GF-D8 (cell line): ENCODE measurements at regions not wholly inside any gene's neighbourhood (a gene's known extent, or its start where the extent isn't known, plus 50 kb on each side); places are given as distances from the start of the nearest gene placed in this dataset.
"Not testable (repeated sequence)": the region's sequence is repeated elsewhere in the genome, so short reads cannot be mapped to it uniquely, and the experiment has no call there.

Experiments
- DNase-seq: peaks from one replicate; lab custom pipeline; 2025; lab: John Stamatoyannopoulos, UW

DNA sequence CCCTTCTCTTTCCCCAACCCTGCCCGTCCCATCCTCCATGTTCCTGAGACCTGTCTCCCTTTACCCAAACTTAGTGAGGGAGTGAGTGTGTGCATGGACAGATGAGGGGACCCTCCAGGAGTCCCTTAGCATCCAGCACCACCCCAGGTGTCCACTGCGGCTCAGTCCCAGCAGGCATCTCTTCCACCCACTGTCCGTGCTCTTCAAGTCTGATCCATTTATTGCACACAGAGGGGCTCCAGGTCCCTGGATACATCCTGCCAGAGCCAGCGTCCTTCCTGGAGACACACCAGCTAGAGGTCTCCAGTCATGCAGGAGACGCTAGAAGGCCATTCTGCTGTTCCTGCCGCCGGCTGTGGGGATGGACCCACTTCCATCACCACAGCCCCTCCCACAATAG lies 239.2 kb downstream of the ADGRD1 start:
- DNase-seq, result no peak

DNA sequence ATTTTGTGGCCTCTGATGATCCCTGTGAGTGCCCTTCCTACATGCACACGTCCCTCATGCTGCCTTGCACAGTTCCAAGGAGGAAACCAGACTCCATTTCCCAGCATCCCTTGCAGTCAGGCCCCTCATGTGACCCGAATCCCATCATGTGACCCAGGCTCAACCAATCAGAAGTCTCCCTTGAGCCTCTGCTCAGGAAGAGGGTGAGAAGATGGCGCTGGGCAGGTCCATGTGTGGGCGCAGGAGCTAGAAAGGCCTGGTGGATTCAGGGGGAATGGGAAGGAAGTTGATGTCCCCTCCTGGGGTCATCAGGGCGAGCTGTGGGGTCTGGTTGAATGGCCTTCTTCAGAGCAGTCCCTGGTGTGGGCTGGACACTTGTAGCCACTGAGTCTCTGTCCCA lies 240.5 kb downstream of the ADGRD1 start:
- DNase-seq, result no peak

DNA sequence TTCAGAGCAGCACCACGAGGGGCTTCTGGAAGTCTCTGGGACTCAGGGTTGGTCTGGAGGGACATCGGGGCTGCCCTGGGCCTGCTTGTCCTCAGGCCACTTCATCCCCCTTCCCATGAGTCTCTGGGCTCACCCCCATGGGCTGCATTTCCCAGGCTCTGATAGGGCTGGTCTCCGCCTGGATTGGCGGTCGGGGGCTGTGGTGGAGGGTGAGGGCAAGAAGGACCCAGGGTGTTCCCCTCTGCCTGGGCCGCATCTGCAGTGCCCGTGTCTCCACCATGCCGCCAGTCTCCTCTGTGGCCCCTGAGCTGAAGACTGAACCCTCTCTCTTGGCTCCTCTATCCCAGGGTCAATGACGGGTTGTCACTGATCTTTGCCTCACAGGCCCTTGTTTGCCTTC lies 242.1 kb downstream of the ADGRD1 start:
- no peak for DNase-seq

DNA sequence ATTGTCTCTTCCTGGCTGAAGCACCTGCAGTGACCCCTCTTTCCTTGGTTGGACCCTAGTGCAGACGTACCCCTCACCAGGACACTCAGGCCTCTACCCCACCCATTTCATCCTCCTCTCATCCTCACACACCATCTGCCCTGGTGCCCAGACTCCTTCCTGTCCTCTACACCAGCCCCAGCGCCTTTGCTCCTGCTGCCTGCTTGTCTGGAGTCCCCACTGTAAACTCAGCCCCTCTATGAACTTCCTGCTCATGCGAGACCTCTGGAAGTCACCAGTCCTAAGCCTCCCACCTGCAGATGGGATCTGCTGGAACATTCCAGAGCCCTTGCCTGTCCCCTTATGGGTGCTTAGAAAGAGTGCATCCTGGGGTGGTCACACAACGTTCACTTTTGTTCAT lies 242.5 kb downstream of the ADGRD1 start:
- DNase-seq, result no peak

DNA sequence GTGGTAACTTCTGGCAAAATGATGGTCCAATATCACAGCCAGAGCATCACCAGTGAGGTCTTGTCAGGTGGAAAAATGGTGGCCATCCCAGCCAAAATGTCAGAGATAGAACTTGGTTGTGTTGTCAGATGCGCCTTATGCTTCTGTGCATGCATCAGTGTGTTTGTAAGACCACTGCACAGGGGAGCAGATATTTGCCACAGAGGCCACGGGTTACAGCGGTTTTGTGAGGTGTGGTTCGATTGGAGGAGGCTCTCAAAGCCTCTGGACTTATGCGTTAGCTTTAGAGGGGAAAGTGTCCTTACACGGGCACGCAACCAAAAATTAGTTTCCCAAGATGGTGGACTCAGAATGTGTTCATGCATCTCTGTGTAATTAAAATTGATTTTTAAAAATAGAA lies 243.8 kb downstream of the ADGRD1 start:
- DNase-seq, result no peak

DNA sequence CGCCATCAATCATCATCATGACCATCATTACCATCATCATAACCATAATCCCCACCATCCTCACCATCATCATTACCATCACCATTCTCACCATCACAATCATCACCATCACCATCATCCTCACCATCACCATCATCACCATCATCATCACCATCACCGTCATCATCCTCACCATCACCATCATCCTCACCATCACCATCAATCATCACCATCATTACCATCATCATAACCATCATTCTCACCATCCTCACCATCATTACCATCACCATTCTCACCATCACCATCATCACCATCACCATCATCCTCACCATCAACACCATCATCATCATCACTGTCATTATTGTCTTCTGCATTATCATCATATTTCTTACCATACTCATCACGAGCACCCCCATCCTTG lies 245.5 kb downstream of the ADGRD1 start:
- no peak for DNase-seq

DNA sequence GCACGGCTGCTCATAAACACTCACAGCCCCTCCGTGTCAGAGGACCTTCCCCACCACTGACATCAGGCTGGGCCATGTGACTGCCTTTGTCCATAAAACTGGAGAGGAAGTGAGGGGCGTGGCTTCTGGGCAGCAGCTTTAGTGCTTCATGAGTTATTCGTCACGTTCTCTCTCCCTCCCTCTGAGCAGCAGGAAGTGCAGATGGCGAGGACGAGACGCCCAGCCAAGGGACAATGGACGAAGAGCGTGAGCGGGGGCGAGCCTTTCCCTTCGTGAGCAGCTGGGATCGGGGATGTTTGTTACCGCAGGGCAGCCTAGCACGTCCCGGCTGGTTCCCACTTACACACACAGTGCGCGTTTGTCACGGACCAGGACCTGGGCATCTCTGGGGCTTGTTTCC lies 248.2 kb downstream of the ADGRD1 start:
- DNase-seq, result not testable (repeated sequence)

DNA sequence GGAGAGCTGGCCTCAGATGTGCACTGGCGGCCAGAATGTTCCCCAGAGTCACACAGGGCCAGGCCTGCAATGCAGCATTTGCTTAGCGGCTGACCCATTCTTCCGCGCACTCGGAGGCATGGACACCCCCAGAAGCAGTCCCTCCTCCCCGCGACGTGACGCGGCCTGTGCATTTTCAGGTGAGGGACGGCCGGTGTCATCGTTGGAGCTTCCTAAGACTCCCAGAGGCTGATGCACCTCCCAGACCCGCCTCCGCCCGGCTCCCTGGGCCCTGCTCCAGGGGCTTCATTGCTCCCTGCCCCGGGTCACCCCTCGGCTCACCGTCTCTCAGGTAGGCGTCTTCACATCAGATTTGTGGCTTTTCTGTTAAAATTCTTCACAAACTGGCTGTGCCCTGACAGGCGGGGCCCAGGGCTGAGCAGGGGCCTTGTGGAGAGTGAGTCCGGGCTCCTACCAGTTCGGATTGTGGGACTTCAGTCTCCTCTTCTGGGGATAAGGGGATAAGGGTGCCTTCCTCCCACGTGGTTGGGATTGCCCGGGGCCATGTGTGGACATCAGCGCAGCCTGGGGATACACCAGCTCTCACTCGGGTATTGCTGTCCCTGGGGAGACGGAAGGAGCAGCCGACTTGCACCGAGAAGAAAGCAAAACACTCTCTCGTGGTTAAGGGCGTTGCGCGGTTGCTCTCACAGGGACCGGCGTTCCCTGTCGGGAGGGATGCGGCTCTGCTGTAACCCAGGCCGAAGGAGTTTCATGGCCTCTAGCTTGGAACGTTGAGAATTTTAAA lies 249.1 kb downstream of the ADGRD1 start:
- DNase-seq, result no peak

DNA sequence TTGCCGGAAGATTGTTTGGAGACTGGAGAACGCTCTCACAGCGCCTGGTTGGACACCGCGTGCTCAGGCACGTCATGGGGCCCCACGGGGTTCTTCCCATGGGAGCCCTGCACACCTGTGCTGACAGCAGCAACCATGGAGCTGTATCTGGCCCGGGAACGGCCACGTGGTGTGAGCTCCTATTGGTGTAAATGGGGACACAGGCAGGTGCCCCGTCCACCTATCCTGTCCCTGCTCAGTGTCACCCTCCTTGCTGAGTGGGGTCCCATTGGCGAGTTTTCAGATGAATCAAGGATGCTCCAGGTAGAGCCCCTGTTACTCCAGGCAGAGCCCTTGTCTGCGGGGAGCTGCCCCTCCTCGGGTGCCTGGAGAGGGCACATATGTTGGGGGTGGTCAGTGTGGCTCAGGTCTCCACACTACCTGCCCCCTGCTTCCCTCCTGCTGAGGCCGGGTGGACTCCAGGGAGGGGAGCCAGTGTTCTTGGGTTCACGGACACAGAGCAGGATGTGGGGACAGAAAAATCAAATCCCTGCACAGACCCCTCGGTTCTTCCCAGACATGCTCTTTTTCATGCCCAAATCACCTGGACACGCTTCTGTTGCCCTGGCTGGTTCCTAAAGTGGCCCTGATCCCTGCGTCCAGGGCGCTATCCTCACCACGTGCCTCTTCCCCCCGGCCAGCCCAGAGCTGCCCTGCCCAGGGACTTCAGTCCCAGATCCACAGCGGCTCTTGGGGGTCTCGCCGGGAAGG lies 250.1 kb downstream of the ADGRD1 start:
- DNase-seq, result no peak

DNA sequence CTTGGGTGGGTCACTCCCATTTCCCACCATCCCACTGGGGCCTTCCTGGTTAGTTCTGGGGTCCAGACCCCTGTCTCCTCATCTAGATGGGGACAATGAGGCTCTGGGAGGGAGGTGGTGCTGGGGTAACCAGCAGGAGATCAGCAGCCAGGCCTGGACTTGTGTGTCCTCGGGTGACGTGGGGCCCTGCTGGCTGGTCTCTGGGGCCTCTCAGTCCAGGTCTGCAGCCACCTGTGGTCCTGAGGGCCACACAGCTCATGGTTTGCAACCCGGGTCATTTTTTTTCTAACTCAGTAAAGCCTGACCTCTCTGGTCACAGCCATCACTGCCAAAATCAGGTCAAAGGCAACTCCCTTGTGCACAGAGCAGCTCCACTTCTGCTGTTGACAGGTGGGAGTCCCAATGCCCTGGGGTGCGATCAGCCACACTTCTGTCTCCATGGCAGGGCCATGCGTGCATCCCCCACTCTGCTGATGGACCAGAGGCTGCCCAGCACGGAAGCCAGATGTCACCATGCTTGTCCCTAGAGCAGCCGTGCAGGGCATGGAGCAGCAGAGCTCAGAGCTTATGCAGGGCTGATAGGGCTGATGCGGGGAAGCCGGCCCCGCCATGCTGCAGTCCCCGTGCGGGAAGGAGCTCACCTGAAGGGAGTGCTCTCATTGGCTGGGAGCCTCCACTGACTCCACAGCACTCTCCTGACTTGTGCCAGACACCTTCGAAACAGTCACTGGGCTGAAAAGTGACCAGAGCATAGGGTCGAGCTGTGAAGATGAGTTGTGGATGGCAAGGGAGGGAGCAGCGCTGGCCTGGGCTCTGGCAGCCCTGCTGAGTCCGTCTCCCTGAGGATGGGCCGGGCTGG lies 250.9 kb downstream of the ADGRD1 start:
- no peak for DNase-seq

DNA sequence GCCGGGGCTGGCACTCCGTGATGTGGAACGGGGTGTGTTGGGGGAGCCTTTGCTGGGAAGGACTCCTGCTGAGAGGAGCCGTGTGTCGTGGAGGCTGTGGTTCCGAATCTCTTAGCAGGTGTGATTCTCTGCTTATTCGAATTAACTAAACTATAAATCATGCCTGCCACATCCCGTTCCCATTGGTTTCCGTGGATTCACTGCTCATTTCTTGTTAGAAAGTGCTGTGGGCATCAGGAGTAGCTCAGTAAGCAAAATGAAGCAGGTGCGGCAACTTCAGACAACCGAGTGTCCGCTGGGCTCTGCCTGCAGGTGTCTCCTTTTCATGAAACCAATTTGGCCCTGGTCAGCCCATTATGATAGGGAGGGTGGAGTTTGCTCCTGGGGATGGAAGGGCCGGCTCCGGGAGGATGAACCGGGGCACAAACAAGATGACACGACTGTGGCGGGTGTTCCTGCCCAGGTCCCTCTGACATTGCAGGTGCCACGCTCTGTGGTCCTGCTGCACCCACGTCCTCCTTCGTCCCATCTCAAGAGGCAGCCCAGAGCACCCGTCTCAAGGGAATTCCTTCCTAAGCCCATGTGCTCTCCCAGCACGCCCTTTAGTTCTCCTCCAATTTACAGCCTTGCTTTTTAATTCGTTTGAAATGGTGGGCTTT lies 251.7 kb downstream of the ADGRD1 start:
- not testable (repeated sequence) for DNase-seq

DNA sequence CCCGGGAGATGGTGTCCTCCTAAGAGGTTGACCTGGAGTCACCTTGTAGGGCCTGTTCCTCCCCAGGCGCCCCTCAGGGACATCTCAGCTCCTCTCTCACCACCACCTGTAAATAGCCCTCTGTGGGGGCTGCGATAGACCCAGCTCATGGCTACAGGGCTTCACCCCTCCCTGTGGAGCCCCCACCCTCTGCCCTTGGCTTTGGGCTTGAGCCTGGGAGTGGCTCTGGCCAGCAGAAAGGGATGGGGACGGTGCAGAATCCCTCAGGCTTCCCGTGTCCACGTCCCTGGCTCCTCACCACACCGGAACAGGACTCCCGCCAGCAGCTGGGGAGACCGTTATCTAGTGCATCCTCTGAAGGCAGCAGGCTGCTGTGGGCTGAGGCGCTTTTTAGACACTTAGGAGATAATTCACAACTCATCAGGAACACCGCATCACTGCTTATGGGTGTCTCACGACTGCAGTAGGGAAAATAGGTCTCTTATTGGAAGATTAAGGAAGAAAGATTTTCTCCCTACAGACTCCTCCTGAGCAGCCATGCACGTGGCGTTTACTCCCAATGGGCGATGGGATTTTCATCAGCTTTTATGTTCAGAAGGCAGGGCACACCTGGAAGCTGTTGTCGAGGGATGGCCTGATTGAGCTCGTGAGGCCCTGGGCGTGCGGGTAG lies 253.1 kb downstream of the ADGRD1 start:
- DNase-seq, result not testable (repeated sequence)

DNA sequence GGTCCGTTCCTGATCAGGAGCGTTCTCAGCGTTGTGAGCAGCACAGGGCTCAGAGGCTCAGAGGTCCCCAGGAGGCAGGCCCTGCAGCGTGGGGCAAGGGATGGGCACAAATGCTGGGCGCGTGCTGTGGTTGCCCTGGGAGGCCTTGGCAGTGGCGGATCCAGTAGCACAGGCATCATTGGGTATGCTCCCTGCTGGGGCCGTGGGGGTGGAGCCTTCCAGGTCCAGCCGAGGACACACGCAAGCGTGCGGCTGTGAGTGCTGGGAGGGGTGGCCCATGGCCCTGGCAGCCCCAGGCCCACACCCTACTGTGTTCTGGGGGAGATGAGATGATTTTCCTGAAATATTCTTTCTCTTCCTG lies 253.6 kb downstream of the ADGRD1 start:
- DNase-seq, result not testable (repeated sequence)

DNA sequence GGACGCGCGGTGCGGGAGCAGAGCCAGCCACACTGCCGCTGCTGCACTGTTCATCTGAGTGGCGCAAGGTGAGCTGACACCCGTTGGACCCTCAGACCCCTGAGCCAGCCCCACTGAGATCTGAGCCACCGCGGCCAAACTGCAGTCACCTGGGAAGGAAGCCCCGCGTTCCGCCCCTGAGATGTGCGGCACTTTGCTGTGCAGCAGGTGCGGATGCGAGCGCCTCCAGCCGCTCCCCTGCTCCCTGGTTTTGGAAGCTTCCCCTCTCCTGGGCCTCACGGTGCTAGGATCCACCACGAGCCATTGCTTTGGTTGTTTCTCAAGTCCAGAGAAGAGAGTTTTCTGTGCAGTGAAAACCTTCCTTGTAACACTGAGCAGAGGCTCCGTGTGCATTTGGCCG lies 254.1 kb downstream of the ADGRD1 start:
- DNase-seq, result not testable (repeated sequence)

DNA sequence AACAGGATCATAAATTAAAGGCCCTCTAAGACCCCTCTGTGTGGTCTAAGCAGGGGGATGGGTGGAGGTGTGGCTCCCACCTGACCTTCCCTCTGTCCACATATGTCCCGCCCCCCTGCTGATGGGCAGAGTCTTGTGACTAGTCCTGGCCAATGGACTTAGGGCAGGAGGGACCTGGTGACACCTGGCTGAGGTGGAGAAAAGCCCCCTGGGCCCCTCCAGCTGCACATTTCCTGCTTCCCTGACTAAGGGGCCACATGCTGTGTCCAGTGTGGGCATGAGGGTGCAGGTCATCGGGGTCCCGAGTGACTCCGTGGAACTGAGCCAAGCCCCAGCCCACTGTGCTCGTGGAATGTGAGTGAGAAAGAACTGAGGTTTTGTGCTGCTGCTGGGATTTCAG lies 254.7 kb downstream of the ADGRD1 start:
- no peak for DNase-seq

DNA sequence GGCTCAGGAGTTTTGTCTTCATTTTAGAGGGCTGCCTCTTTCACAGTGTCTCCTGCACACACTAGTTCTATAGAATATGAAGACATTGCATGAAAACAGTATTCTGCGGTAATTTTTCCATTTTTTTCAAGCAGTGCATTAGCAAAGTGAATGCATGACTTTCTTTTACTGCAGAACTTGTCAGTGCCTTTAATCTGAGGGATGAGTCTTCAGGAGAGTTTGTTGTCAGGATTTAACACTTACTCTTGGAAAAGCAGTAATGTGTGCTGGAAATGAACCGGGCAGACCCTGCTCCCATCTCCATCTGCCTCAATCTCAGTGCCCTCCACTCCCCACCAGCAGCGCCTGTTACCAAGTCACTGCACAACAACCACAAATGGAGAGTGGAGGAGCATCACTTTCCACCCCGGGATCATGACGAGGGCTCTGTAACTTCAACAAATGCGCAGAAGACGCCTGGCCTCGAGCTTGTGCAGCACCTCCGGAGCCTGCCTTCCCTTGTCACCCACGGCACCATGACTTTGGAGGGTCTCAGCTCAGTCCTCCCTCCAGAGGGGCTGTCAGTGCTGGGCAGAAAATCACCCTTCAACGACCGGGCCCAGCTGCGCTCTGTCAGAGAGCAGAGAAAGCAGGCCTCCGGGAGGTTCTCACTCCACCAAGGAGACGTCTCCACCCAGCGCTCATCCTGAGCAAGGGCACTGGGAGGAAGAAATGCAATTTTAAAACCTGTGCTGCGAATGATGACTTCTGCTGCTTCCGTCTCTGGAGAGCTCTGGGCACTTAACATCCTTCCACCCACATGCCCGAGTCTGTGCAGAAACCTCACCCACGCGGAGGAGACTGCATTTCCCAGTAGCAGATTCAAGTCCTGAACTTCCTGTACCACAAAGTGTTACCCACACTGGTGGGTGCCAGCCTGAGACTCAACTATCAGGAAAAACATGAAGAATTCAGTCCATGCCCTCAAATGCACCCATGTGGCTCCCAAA lies 255.7 kb downstream of the ADGRD1 start:
- no peak for DNase-seq

DNA sequence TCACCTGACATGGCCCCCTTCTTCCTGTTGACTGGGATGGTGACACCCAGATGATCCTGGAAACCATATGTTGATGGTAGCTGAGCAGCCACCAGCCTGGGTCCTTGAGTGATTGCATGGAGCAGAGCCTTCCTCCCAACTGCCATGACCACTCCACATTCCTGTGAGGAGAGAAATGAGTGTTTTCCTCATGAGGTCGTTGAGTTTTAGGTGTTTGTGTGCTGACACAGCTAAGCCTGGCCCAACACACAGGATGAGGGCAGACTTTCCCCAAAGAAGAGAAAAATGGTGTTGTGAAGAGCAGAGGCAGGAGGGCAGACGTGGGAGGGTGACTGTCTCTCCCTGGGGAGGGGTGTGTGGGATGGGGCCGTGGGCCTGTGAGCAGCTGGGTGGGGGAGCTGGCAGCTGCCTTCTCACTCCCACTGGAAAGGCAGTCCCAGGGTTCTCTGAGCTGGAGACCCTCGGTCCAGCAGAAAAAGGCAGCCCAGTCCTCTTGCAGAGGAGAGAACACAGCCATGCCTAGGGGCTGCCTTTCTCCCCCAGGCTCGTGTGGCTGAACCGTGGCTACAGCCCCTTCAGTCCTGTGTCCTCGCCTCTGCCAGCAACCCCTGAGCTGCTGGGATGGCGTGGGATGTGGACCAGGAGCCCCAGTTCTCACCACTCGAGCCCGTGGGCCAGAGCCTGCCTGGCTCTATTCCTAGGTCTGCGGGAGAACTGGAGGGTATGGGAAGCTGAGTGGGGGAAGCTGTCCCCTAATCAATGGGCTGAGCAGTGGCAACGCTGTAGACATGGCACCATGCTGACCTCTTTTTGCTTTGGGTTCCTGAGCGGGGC lies 257.0 kb downstream of the ADGRD1 start:
- no peak for DNase-seq

DNA sequence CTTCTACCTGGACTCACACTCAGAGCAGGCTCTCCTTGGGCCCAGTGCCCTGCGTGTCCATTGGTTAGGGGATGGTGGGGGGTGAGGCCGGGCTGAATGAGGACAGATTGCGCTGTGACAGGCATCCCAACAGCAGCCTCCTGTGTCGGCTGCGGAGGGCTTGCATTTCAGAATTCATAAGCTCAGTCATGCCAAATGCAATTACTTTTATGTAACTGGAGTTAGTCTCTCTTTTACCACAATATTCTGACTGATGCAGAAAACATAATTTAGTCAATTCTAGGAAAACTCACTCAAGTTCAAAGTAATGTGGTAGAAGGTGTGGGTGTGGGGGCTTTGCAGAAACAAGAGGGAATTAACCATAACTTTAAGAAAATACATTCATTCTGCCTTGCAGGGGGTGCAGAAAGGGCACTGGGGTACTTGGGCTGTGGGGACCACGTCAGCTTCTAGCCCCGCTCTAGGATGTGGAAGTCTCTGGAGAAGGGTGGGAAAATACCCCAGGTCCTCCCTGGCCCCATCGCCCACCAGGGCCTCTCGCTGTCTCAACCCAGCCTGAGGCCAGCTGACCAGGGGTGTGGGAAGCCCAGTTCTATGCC lies 257.7 kb downstream of the ADGRD1 start:
- DNase-seq, result no peak

DNA sequence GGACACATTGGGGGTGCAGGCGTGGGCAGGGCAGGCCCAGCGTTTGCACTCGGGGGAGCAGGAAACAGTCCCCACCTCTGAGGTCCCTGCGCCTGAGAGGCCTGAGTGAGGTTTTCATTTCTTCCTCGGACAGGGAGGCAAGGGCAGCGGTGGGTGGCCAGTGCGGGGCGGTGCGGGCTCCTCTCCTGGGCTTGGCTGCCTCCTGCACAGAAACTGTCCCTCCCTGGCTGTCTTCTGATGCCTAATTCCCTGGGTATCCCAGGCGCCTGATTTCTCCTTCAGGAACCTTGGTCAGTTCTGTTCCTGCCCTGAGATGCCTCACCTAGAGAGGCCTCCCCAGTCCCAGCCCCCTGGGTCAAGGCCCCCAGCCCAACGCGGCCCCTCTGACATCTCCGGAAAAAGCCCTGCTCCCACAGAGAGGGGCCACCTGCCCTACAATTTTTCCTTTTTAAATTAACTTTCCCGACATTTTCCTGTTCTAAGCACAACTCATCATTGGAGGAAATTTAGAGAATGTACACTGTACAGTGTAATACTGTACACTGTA lies 260.3 kb downstream of the ADGRD1 start:
- DNase-seq, result no peak
